ENCODE measurements at regions not wholly inside any gene's neighbourhood (a gene's known extent, or its start where the extent isn't known, plus 50 kb on each side); places are given as distances from the start of the nearest gene placed in this dataset.

DNA sequence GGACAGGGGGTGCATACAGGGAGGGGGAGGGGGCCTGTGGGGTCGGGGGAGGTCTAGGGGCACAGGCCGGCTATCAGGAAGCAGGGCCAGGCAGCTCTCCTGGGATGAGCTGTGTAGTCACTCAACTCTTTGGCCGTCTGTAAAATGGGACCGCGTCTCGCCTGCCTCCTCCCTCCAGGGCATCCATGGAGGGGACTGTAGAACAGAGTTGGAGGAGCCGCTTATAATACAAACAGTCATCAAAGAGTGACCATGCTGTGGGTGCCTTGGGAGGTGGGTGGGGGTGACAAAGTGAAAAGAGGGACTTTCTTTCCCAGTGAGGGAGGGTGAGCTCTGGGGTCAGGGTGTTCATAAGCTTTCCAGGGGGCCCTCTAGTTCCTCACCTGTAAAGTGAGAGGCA is 169.6 kb upstream of the HAAO start:
- DNase-seq (ENCODE audit: low read depth) = no peak
- TF ChIP-seq, protein P1, sequence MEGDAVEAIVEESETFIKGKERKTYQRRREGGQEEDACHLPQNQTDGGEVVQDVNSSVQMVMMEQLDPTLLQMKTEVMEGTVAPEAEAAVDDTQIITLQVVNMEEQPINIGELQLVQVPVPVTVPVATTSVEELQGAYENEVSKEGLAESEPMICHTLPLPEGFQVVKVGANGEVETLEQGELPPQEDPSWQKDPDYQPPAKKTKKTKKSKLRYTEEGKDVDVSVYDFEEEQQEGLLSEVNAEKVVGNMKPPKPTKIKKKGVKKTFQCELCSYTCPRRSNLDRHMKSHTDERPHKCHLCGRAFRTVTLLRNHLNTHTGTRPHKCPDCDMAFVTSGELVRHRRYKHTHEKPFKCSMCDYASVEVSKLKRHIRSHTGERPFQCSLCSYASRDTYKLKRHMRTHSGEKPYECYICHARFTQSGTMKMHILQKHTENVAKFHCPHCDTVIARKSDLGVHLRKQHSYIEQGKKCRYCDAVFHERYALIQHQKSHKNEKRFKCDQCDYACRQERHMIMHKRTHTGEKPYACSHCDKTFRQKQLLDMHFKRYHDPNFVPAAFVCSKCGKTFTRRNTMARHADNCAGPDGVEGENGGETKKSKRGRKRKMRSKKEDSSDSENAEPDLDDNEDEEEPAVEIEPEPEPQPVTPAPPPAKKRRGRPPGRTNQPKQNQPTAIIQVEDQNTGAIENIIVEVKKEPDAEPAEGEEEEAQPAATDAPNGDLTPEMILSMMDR (IDR thresholded peaks at IDR 0.05; ENCODE audit: insufficient read depth, low read depth, low read length) = no peak
- H3K4me3 ChIP-seq (ENCODE audit: low read depth, low read length) = no peak overlapping the region

DNA sequence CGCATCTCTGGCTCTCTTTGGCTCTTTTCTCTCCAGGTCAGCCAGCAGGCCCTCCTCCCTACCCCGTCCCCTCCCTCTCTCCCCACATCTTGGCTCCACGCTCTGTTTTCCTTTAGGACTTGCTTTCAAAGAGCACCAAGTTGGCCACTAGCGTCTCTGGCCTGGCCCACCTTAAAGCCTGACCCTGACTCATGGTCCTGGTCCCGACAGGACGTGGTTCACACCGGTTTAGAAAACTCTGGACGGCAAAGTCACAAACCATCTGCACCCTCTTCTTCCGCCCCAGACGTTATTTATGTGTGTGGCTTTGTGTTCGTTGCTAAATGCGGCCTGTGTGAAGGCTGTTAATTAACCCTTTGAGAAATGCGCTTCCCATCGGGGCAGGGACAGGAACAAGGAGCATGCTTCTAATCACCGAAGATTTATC is 169.0 kb upstream of the HAAO start:
- no peak overlapping the region for H3K4me3 ChIP-seq (ENCODE audit: low read depth, low read length)
- DNase-seq (ENCODE audit: low read depth) = peak; percentile 29
- TF ChIP-seq, protein P1 (IDR thresholded peaks at IDR 0.05; ENCODE audit: insufficient read depth, low read depth, low read length) = no peak

DNA sequence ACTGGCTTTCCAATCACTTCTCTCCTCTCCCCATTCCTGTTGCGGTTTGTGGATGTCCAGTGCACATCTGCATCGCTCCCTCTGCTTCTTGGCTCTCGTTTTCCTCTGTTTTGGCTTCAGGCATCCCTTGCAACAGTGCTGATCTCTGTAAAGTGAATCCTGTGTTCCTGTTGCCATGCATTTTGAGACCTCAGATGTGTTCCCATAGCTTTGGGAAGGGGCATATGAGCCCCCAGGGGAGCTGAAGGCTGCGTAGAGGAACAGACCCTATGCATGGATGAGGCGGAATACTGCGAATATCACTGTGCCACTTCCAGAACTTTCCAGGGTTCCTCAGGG is 168.4 kb upstream of the HAAO start:
- H3K4me3 ChIP-seq (ENCODE audit: low read depth, low read length) = no peak overlapping the region
- no peak for DNase-seq (ENCODE audit: low read depth)
- TF ChIP-seq, protein P1 (IDR thresholded peaks at IDR 0.05; ENCODE audit: insufficient read depth, low read depth, low read length) = no peak

DNA sequence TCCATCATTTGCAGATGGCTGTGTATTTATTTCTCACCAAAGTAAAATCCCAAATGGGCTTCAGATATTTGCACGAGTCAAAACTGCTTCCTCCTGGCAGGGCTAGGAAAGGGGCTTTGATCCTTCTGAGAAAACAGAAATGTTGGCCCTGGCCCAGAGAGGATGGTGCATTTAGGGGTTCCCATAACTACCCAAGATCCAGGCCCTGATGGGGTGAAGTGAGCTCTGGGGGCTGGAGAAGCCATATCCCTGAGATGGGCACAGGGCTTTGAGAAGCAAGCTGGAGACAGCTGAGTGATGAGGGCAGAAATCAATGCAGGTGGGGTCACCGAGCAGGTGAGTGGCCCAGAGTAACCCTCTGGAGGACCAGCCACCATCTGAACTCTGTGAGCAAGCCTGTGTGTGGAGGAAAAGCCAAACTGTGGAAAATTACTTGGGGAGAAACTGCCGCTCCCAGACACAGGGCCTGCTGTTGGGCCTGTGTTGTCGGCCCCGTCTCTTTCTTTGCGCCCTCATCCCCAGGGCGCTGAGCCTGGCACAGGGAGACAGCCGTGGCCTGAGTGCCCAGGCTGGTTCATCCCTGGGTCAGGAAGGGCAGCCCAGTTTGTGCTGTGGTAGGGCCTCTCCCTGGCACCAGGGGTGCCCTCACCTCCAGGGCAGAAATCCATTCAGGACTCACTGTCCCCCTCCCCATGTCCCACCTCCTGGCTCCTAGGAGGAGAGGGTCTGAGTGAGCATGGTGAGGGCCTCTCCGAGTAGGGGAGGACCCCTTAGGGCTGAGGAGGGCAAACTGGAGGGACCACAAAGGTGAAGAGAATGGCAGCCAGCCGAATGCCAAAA is 167.8 kb upstream of the HAAO start:
- TF ChIP-seq, protein P1 (IDR thresholded peaks at IDR 0.05; ENCODE audit: insufficient read depth, low read depth, low read length) = no peak
- no peak overlapping the region for H3K4me3 ChIP-seq (ENCODE audit: low read depth, low read length)
- DNase-seq (ENCODE audit: low read depth) = no peak

DNA sequence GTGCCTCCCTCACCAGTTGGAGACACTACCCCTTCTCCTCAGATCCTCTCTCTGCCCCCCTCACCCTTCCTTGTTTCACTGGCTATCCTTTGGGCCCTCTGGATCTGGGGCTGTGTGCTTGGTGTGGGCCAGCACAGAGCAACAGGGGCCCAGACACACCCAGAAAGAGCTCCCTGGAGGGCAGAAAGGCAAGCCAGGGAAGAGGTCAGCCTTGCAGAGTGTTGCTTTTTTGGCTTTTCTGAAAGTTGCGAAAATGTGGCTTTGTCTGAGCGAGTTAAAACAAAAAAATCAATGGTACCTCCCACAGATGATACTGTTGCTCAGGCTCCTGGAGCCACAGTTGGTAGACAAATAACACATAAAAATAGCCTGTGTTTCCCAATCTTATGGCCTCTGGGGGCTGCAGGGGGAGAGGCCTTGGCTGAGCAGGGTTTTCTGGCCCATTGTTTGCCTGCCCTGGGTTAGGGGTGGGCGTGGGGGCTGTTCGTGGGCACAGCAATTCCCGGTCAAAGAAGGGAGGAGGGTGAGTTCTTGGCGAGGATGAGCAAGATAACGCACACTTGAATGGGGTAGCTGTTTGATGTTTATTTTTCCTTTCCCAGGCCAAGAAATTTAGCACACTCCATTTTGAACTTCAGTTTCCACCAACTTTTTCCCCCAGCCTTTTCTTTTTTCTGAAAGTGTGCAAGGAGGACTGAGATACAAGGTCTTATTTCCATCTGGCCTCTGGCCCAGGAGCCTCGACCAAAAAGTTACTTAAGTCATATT is 167.0 kb upstream of the HAAO start:
- no peak overlapping the region for H3K4me3 ChIP-seq (ENCODE audit: low read depth, low read length)
- DNase-seq (ENCODE audit: low read depth) = peak; percentile 70
- TF ChIP-seq, protein P1 (IDR thresholded peaks at IDR 0.05; ENCODE audit: insufficient read depth, low read depth, low read length) = no peak

DNA sequence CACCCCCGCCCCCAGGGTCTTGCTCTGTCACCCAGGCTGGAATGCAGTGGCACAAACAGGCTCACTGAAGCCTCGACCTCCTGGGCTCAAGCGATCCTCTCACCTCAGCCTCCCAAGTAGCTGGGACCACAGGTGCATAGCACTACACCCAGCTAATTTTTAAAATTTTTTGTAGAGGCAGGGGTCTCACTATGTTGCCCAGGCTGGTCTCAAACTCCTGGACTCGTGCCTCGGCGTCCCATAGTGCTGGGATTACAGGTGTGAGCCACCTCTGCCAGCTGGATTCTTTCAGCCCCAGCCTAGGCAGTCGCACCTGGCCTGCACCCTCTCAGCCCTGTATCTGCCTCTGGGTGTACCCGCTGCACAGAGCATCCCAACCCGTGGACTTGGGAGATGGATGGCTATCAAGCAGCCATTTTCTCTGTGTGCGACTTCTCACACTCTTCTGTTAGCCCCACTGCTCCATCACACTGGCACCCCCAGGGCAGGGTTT is 166.4 kb upstream of the HAAO start:
- H3K4me3 ChIP-seq (ENCODE audit: low read depth, low read length) = no peak overlapping the region
- no peak for DNase-seq (ENCODE audit: low read depth)
- TF ChIP-seq, protein P1 (IDR thresholded peaks at IDR 0.05; ENCODE audit: insufficient read depth, low read depth, low read length) = no peak

Measured in fibroblast of villous mesenchyme (primary cell).